ENCODE measurements at regions not wholly inside any gene's neighbourhood (a gene's known extent, or its start where the extent isn't known, plus 50 kb on each side); places are given as distances from the start of the nearest gene placed in this dataset.
"Not testable (repeated sequence)": the region's sequence is repeated elsewhere in the genome, so short reads cannot be mapped to it uniquely, and the experiment has no call there.

DNA sequence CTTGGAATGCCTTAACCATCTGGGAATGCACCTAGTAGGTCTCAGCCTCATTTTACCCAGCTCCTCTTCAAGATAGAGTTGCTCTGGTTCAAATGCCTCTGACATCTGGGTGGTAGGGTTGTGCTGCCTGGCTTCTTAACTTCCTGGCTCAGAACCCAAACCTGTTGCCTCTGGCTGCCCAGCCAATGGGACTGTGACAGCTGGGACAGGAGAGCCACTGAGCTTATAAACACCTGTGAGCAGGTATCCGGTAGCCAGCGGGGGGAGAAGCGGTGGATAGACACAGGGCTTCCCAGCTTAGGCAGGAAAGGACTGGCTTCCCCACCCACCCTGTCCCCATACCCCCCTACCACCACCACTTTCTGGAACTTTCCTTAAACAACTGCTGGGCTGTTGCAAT lies 115.8 kb upstream of the CARD11 start:
- Histone ChIP-seq H3K36me3 (ENCODE audit: control insufficient read depth, low read length) (no peaks in the 10 kb centered on the region), H3K4me3 (ENCODE audit: low read length) (no peak overlapping the region), H3K9me2 (replicated peaks; ENCODE audit: control insufficient read depth, low read length) (no peaks in the 10 kb centered on the region), H3K9me3 (ENCODE audit: control insufficient read depth, insufficient read depth, low read length) (no peaks in the 10 kb centered on the region), H3K4me2 (ENCODE audit: low read length) (no peak overlapping the region), H3K79me2 (ENCODE audit: control insufficient read depth, low read length) (no peaks in the 10 kb centered on the region), H3K4me1 (ENCODE audit: control insufficient read depth, low read length) (peaks cover 17% of the 10 kb centered on the region), H3F3A (ENCODE audit: control insufficient read depth, insufficient read depth) (no peaks in the 10 kb centered on the region), H3K27ac (ENCODE audit: low read depth, low read length) (no peak overlapping the region), H3K27me3 (ENCODE audit: control insufficient read depth, low read length) (peaks cover 8% of the 10 kb centered on the region; the same call in 1 of the 2 replicates), H4K20me1 (ENCODE audit: control insufficient read depth, insufficient read depth, low read depth, low read length) (no peaks in the 10 kb centered on the region)
- TF ChIP-seq, protein P1, sequence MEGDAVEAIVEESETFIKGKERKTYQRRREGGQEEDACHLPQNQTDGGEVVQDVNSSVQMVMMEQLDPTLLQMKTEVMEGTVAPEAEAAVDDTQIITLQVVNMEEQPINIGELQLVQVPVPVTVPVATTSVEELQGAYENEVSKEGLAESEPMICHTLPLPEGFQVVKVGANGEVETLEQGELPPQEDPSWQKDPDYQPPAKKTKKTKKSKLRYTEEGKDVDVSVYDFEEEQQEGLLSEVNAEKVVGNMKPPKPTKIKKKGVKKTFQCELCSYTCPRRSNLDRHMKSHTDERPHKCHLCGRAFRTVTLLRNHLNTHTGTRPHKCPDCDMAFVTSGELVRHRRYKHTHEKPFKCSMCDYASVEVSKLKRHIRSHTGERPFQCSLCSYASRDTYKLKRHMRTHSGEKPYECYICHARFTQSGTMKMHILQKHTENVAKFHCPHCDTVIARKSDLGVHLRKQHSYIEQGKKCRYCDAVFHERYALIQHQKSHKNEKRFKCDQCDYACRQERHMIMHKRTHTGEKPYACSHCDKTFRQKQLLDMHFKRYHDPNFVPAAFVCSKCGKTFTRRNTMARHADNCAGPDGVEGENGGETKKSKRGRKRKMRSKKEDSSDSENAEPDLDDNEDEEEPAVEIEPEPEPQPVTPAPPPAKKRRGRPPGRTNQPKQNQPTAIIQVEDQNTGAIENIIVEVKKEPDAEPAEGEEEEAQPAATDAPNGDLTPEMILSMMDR (IDR thresholded peaks at IDR 0.05; ENCODE audit: low read depth, low read length, poor library complexity, severe bottlenecking) = no peak
- TF ChIP-seq EZH2phosphoT487 (IDR thresholded peaks at IDR 0.05; ENCODE audit: borderline replicate concordance, low read length) = no peak

DNA sequence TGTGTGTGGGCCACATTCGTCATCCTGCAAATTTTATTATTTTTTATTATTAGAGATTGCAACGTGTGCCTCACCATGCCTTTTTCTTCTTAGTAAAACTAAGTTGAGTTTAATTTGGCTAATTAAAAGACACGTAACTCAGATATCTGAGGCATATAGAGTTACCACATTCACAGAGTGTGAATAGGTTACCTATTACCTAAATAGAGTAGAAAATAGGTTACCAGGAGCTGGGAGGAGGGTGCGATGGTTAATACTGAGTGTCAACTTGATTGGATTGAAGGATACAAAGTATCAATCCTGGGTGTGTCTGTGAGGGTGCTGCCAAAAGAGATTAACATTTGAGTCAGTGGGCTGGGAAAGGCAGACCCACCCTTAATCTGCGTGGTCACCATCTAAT lies 116.3 kb upstream of the CARD11 start:
- H3K79me2 ChIP-seq (ENCODE audit: control insufficient read depth, low read length) = not testable (repeated sequence)

DNA sequence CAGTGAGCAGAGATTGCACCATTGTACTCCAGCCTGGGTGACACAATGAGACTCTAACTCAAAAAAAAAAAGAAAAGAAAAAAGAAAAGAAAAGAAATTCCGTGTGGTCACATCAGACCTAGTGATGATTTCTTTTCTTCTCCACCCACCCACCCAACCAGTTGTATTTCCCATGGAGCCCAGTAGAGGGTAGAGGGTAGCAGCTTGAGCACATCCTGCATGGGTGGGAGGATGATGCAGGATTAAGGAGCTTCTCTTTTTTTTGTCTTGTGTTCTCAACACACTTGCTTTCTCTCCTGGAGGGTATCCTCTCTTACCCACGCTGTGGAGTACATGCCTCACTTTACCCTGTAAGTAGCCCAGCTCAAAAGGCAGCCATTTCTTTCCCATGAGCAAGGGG lies 118.6 kb upstream of the CARD11 start:
- Histone ChIP-seq H3K4me2 (ENCODE audit: low read length) (no peak overlapping the region), H3F3A (ENCODE audit: control insufficient read depth, insufficient read depth) (no peaks in the 10 kb centered on the region), H3K36me3 (ENCODE audit: control insufficient read depth, low read length) (no peaks in the 10 kb centered on the region), H3K4me1 (ENCODE audit: control insufficient read depth, low read length) (peaks cover 3% of the 10 kb centered on the region), H3K27ac (ENCODE audit: low read depth, low read length) (no peak overlapping the region), H3K9me2 (replicated peaks; ENCODE audit: control insufficient read depth, low read length) (no peaks in the 10 kb centered on the region), H3K9me3 (ENCODE audit: control insufficient read depth, insufficient read depth, low read length) (no peaks in the 10 kb centered on the region), H4K20me1 (ENCODE audit: control insufficient read depth, insufficient read depth, low read depth, low read length) (no peaks in the 10 kb centered on the region), H3K27me3 (ENCODE audit: control insufficient read depth, low read length) (peaks cover 8% of the 10 kb centered on the region; the same call in 1 of the 2 replicates), H3K79me2 (ENCODE audit: control insufficient read depth, low read length) (no peaks in the 10 kb centered on the region), H3K4me3 (ENCODE audit: low read length) (no peak overlapping the region)
- no peak for TF ChIP-seq EZH2phosphoT487 (IDR thresholded peaks at IDR 0.05; ENCODE audit: borderline replicate concordance, low read length)
- TF ChIP-seq, protein P1 (IDR thresholded peaks at IDR 0.05; ENCODE audit: low read depth, low read length, poor library complexity, severe bottlenecking) = peak; percentile 54

More for the DNA sequence above, 116.3 kb upstream of the CARD11 start:
- H3K9me3 ChIP-seq (ENCODE audit: control insufficient read depth, insufficient read depth, low read length); H3K27me3 ChIP-seq (ENCODE audit: control insufficient read depth, low read length); H3K36me3 ChIP-seq (ENCODE audit: control insufficient read depth, low read length); H3K4me3 ChIP-seq (ENCODE audit: low read length); H3K4me2 ChIP-seq (ENCODE audit: low read length); H3K27ac ChIP-seq (ENCODE audit: low read depth, low read length); H4K20me1 ChIP-seq (ENCODE audit: control insufficient read depth, insufficient read depth, low read depth, low read length); H3F3A ChIP-seq (ENCODE audit: control insufficient read depth, insufficient read depth); H3K9me2 ChIP-seq (replicated peaks; ENCODE audit: control insufficient read depth, low read length): not testable (repeated sequence)
- peaks cover 13% of the 10 kb centered on the region for H3K4me1 ChIP-seq (ENCODE audit: control insufficient read depth, low read length)

DNA sequence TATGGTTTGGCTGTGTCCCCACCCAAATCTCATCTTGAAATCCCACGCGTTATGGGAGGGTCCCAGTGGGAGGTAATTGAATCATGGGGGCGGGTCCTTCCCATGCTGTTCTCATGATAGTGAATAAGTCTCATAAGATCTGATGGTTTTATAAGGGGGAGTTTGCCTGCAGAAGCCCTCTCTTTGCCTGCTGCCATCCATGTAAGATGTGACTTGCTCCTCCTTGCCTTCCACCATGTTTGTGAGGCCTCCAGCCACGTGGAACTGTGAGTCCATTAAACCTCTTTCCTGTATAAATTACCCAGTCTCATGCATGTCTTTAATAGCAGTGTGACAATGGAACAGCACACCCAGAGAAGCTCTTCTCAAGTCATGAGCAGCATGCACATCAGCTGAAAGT lies 119.1 kb upstream of the CARD11 start:
- H3K9me2 ChIP-seq (replicated peaks; ENCODE audit: control insufficient read depth, low read length); H3K4me2 ChIP-seq (ENCODE audit: low read length); H3K9me3 ChIP-seq (ENCODE audit: control insufficient read depth, insufficient read depth, low read length); H3K27ac ChIP-seq (ENCODE audit: low read depth, low read length); H3K79me2 ChIP-seq (ENCODE audit: control insufficient read depth, low read length); H3K36me3 ChIP-seq (ENCODE audit: control insufficient read depth, low read length); H4K20me1 ChIP-seq (ENCODE audit: control insufficient read depth, insufficient read depth, low read depth, low read length); H3K4me3 ChIP-seq (ENCODE audit: low read length); H3F3A ChIP-seq (ENCODE audit: control insufficient read depth, insufficient read depth); H3K27me3 ChIP-seq (ENCODE audit: control insufficient read depth, low read length); H3K4me1 ChIP-seq (ENCODE audit: control insufficient read depth, low read length): not testable (repeated sequence)
